ENCODE measurements at regions not wholly inside any gene's neighbourhood (a gene's known extent, or its start where the extent isn't known, plus 50 kb on each side); places are given as distances from the start of the nearest gene placed in this dataset.
A peak's percentile ranks its signal among the peaks of the same experiment; 100 is the strongest.

GRCh38 chr11:30811226-30811755, 225.1 kb upstream of the MPPED2 start:
- no peak for DNase-seq (ENCODE audit: low read depth)

DNA sequence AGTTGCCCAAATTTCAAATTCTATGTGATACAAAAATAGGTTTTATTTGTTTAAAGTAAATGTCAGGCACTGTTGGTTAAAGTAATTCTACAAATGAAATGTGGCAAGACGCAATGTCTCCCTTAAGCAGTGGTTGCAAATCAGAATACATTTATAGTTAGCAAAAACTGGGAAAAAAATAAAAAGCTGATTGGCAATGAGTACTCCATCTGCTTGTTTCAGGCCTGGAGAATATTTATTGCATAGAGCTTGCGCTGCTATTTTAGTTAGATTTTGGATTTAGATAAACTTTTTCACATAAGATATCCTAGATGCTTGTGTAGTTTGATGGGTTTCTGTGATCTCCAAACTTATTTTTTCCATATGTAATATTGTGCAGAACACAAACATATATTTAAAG, 224.0 kb upstream of the MPPED2 start:
- no peak for DNase-seq (ENCODE audit: low read depth)

DNA sequence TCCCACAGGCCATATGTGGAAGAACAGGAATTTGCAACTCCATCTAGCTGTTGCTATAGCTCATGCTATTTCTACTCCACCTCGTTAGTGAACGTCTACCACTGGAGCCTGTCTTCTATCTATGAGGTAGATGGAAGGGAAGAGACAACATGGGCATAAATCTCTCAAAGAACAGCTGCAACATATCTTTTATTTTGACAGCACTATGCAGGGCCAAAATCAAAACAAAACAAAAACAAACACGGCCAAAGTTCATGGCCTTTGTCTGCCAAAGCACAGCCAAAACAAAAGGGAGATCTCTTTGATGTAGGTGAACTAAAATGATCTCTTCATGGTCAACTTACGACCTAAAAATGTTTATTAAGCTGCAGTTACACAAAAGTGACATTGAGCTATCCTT, 215.2 kb upstream of the MPPED2 start:
- DNase-seq (ENCODE audit: low read depth), result no peak

- no peak for DNase-seq (ENCODE audit: low read depth)
Measured at GRCh38 chr11:30800904-30801303, 214.8 kb upstream of the MPPED2 start.

- DNase-seq (ENCODE audit: low read depth), result no peak
Measured at GRCh38 chr11:30798547-30799236, 212.5 kb upstream of the MPPED2 start.

DNA sequence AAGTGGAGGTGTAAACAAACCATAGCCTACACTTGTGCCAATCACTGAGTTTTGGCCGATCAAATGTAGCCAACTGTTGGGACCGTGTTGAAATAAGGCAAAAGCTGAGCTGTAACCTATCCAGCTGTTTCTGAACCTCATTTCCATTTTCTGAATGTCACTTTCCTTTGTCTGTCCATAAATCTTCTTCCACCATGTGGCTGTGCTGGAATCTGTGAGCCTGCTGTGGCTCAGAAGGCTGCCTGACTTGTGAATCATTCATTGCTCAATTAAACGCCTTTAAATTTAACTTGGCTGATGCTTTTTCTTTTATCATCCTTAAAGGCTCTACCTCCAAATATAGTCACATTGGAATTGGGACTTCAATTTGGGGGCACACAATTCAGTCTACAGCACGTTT, 203.1 kb upstream of the MPPED2 start:
- DNase-seq (ENCODE audit: low read depth), result peak; percentile 73

DNA sequence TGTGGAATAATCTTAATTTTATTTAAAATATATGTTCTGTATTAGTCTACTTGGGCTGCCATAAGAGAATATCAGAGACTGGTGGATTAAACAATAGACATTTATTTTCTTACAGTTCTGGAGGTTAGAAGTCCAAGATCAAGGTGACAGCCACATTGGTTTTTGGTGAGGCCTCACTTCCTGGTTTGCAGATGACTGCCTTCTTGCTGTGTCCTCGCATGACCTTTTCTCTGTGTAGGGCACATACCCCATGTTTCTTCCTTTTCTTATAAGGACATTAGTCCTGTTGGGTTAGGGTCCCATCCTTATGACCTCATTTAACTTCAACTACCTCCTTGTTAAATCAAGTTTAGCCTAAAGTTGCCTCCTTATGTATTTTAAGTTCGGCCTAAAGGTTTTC, 202.7 kb upstream of the MPPED2 start:
- no peak for DNase-seq (ENCODE audit: low read depth)

DNA sequence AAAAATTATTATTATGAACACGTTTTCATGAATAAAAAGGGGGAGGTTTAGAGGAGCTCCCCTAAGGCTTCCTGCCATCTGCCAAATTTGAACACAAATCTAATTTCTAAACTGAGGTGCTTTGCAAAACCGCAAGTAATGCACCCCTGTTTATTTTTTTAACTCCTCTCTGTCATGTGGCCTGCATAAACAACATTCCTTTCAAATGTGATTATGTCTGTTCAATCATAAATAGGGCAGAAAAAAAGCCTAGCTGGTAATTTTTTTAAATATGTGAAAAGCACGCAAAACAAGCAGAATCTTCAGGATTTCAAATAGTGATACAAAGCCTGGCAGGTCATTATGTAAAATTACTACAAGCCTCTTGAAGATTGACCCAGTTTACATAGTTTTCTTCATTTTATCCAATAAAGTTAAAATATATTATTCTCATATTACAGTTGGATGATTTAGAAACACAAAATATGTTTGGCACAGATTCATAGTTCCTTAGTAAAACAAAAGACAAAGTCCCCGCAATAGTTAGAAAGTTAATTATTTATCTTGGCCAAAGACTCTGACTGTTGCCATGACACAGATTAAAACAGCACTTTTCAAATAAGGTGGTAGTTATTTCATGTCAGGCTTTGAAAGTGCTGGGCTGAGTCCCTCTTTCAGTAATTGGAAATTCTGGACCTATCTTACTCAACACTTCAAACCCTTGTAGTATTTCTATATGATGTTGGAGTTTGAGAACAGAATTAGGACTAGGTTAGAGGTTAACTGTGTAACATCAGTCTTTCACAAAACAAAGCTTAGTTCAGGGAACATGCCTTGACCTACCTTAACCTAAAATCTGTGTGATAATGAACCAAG, 200.3 kb upstream of the MPPED2 start:
- peak; percentile 54 for DNase-seq (ENCODE audit: low read depth)

DNA sequence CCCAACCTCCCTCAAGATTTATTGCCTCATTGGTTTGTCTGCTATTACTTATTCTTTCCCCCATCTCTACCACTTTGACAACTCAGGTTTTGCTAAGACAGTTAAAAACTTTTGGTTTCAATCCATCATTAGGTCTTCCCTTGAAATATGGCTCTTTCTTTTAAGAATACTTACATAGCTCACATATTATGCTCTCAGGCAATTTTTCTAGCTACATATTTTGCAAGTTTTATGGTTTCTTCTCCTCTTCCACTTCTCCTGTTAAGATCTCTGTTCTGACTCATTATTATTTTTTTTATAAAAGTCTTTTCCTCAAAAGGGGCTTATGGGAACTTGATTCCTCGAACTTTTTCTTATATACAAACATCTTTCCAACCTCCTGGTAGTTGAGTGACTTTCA, 192.4 kb upstream of the MPPED2 start:
- no peak for DNase-seq (ENCODE audit: low read depth)

- no peak for DNase-seq (ENCODE audit: low read depth)
Measured at GRCh38 chr11:30775233-30775522, 189.0 kb upstream of the MPPED2 start.

GRCh38 chr11:30774496-30775232, 188.5 kb upstream of the MPPED2 start:
- DNase-seq (ENCODE audit: low read depth), result no peak

GRCh38 chr11:30772908-30773307, 186.8 kb upstream of the MPPED2 start:
- no peak for DNase-seq (ENCODE audit: low read depth)

GRCh38 chr11:30763951-30764350, 177.8 kb upstream of the MPPED2 start:
- no peak for DNase-seq (ENCODE audit: low read depth)

DNA sequence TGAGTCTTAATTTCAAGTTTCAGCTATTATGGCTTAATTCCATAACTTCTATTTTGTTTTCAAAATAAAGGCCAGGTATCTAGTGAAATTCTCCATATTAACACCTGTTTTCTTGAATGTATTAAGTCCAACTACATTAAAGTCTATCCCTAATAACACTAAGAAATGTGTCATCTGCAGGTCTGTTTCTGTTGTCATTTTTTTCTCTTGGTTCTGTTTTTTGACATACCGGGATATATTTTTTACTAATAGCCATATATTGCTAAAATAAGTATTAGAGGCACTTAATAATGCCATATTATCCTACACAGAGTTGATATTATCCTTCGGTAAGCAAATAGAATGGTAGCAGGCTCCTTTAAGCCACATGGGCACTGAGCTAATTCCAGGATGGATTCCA, 176.0 kb upstream of the MPPED2 start:
- DNase-seq (ENCODE audit: low read depth), result no peak

GRCh38 chr11:30760345-30760744, 174.2 kb upstream of the MPPED2 start:
- DNase-seq (ENCODE audit: low read depth), result peak; percentile 42

- DNase-seq (ENCODE audit: low read depth), result no peak
Measured at GRCh38 chr11:30758946-30759504, 172.9 kb upstream of the MPPED2 start.

DNA sequence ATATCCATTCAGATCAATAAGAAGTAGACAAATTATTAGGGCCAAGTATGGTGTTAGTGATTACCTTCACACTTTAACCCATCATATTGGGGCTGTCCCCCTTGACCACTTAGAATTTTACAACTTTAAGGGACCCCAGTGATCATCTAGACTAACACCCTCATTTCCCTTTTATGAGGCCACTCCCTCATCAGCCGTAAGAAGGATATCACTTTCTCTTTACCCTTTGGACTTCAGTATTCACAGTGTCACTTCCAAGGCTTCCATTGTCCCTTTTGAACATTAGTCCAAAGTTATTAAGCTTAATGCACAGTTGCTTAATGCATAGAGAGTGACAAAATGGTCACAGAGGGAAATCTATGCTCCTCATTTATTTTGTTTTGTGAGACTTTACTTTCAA, 172.4 kb upstream of the MPPED2 start:
- no peak for DNase-seq (ENCODE audit: low read depth)

DNA sequence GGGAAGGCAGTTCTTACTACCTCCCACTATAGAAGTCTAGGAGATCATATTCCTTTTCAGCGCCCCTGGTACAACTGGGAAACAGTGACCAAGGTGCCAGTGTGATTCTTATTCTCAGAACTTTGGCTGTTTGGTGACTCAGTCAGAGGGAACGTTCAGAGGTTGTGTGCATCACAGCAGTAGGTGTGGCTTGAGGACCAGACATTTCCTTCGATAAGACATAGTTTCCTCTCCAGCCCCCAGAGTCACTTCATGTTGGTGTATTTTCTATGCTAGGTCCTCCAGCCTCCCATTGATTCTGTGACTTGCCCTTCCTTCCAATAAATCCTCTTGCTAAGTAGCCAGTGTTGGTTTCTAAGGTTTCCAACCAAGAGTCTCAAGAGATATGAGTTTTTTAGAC, 171.9 kb upstream of the MPPED2 start:
- DNase-seq (ENCODE audit: low read depth), result no peak

DNA sequence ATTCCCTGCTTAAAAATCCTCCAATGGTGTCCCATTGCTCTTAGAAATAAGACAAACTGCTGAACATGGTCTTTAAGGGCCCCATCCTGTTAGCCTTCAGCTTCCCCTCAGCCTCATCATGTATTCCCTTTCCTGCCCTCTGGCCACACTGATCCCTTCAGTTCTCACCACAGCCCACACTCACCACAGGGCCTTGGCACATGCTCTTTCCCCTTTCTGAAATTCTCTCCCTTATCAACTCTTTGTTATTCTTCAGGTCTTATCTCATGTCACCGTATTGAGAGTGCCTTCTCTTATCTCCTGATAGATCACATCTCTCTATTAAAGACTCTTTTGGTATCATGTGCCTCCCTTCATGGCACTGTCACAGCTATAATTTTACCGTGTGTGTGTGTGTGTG, 167.8 kb upstream of the MPPED2 start:
- no peak for DNase-seq (ENCODE audit: low read depth)

DNA sequence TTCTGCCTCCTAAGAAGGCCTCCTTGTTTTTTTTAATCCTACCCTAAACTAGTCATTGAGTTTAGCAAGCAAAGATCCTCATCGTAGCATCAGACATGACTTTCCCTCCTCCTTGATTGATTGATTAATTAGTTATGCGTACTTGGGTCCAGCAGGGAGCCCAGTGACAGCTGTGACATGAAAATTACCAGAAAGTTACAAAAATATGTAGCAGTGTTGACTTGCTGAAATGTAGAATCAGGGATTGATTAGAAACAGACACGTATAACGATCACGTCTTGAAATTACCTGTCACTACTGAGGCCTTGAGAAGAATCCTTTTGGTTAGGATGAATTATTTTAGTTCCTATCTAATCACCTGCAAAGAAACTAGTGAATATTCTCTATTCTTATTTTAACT, 167.4 kb upstream of the MPPED2 start:
- DNase-seq (ENCODE audit: low read depth), result no peak

GRCh38 chr11:30749268-30749667, 163.1 kb upstream of the MPPED2 start:
- DNase-seq (ENCODE audit: low read depth), result no peak

DNA sequence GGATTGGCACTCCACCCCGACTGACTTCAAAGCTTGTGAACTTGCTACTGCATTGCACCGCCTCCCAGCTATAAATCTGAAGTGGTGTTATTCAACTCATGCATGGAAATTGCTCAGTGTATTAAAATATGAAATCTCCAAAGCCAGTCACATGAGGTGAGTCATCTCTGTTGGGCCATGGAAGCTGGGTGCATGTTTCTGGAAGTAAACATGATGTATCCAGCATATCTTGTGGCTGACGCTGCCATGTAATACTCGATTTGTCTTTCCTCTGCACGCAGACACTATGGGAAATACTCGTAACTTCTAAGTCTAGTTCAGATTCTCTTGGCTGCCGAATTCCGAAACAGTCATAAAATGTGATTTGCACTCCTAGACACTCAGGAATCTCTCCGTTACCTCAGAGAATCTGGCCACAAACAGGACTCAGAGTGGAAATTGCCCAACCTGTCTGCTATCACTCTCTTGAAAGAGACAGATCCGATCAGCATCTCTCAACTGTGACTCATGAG, 154.9 kb upstream of the MPPED2 start:
- DNase-seq (ENCODE audit: low read depth), result peak; percentile 80

Data from stromal cell of bone marrow (primary cell).